Panc1 (cell line): ENCODE measurements at regions not wholly inside any gene's neighbourhood (a gene's known extent, or its start where the extent isn't known, plus 50 kb on each side); places are given as distances from the start of the nearest gene placed in this dataset.

Experiments used
- ATAC-seq: fragments of 200-7000 bp; cut with Tn5 transposase; 2 replicates; pipeline ENCODE4 v1.9.1; 2020; ENCODE audit warnings: mild to moderate bottlenecking, moderate library complexity
- BruUV-seq: library from RNA; stranded (reverse); fragments of 400-500 nt; replicated peaks from 2 replicates; lab custom pipeline; 2021; lab: Mats Ljungman, UMichigan
- CTCF ChIA-PET: fragments of 300-600 bp; sonication (Branson Sonifier 250); formaldehyde crosslinking; loops from one replicate; lab custom pipeline; 2022; ENCODE audit warnings: antibody characterized with exemption; lab: Charles Lee
- POLR2A ChIA-PET: fragments of 300-600 bp; sonication (Branson Sonifier 250); formaldehyde crosslinking; loops from one replicate; lab custom pipeline; 2022; ENCODE audit warnings: antibody characterized with exemption; lab: Charles Lee
- DNase-seq: peaks from one replicate; pipeline ENCODE4 v3.0.0-alpha.2; 2010; ENCODE audit warnings: low read depth, low spot score
- H3K27ac ChIP-seq: 2 replicates; pipeline ENCODE4 v1.5.1; 2011; ENCODE audit warnings: mild to moderate bottlenecking, low read length, inconsistent platforms
- H3K27me3 ChIP-seq: fragments of 200-500 bp; sonication (Bioruptor generic); 2 replicates; pipeline ENCODE4 v1.6.0; 2014; ENCODE audit warnings: low read length, inconsistent platforms; ENCODE audit not compliant: control insufficient read depth, insufficient read depth
- H3K36me3 ChIP-seq: fragments of 200-500 bp; sonication (Bioruptor generic); 2 replicates; pipeline ENCODE4 v1.5.1; 2014; ENCODE audit warnings: inconsistent platforms, mild to moderate bottlenecking, low read length, moderate library complexity; ENCODE audit not compliant: control insufficient read depth, insufficient read depth
- H3K4me1 ChIP-seq: 2 replicates; pipeline ENCODE4 v1.5.1; 2011; ENCODE audit warnings: inconsistent platforms, mild to moderate bottlenecking, low read length, moderate library complexity; ENCODE audit not compliant: control insufficient read depth, insufficient read depth
- H3K4me3 ChIP-seq, 2 experiments: 2 replicates each; pipeline ENCODE4 v1.5.1; 2011 to 2012; ENCODE audit warnings: low read depth in 2 of 2, low read length in 2 of 2, mild to moderate bottlenecking in 2 of 2, inconsistent platforms in 1 of 2, moderate library complexity in 1 of 2
- H3K9me3 ChIP-seq: fragments of 200-500 bp; sonication (Bioruptor generic); 2 replicates; pipeline ENCODE4 v1.5.1; 2014; ENCODE audit warnings: low read depth, mild to moderate bottlenecking, inconsistent platforms, low read length, moderate library complexity; ENCODE audit not compliant: control insufficient read depth, insufficient read depth
- POLR2AphosphoS5 ChIP-seq: IDR thresholded peaks from 2 replicates; pipeline ENCODE4 v1.6.1; 2012; ENCODE audit warnings: mild to moderate bottlenecking, low read depth, low read length, moderate library complexity
- SIN3A ChIP-seq: IDR thresholded peaks from 2 replicates; pipeline ENCODE4 v1.6.1; 2012; ENCODE audit warnings: low read depth, mild to moderate bottlenecking, low read length, moderate library complexity, borderline replicate concordance; ENCODE audit not compliant: insufficient read depth
- TCF7L2 ChIP-seq: IDR thresholded peaks from 2 replicates; pipeline ENCODE4 v1.6.1; 2011; ENCODE audit warnings: mild to moderate bottlenecking, low read depth, low read length, inconsistent platforms
- in situ Hi-C: cut with HindIII; loops from 2 replicates; pipeline ENCODE4 v1.10.0; 2016; ENCODE audit warnings: low sequenced_read_pairs, low pct_unique_long_range_greater_than_20kb
- intact Hi-C: fragments of 100-400 bp; cut with micrococcal nuclease; formaldehyde crosslinking; loops from one replicate; pipeline ENCODE4 v1.10.0; 2022; ENCODE audit not compliant: unreplicated experiment
- TF ChIP-seq, protein P1 (sequence below): fragments of 450-650 bp; IDR thresholded peaks from 2 replicates; pipeline ENCODE4 v1.5.1; 2017; ENCODE audit warnings: mild to moderate bottlenecking
- TF ChIP-seq, protein P2 (sequence below), 2 experiments: IDR thresholded peaks; 2 replicates each; pipeline ENCODE4 v1.6.1; 2011 to 2012; ENCODE audit warnings: low read depth in 2 of 2, control low read depth in 1 of 2, low read length in 1 of 2, mild to moderate bottlenecking in 1 of 2, moderate library complexity in 1 of 2; ENCODE audit not compliant: insufficient read depth in 1 of 2

DNA sequence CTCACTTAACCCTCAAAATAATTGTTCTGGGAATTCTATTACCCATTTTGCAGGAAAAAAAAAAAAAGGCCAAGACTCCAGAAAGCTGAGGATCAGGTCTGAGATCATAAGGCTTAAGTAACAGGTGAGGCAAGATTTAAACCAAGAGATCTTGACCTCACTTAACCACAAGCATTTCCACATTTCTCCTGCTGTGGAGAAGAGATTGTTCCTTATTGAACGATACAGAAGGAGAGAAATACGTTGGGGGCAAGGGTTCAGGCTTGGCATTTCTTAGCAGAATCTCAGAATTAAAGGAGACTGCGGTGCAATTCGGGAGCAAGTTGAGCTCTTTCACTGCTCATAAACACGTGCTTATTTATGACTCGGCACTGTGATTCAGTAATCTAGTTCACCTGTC is 885.3 kb upstream of the TMEM132C start:
- H3K27ac ChIP-seq: no peak overlapping the region
- no peak overlapping the region for H3K4me3 ChIP-seq
- in situ Hi-C loops: no loop called here
- BruUV-seq: no TSS peak
- H3K27me3 ChIP-seq: no peaks in the 10 kb centered on the region
- ATAC-seq (no peak), DNase-seq (no peak)
- TF ChIP-seq TCF7L2 (no peak), POLR2AphosphoS5 (no peak)
- TF ChIP-seq, protein P1, sequence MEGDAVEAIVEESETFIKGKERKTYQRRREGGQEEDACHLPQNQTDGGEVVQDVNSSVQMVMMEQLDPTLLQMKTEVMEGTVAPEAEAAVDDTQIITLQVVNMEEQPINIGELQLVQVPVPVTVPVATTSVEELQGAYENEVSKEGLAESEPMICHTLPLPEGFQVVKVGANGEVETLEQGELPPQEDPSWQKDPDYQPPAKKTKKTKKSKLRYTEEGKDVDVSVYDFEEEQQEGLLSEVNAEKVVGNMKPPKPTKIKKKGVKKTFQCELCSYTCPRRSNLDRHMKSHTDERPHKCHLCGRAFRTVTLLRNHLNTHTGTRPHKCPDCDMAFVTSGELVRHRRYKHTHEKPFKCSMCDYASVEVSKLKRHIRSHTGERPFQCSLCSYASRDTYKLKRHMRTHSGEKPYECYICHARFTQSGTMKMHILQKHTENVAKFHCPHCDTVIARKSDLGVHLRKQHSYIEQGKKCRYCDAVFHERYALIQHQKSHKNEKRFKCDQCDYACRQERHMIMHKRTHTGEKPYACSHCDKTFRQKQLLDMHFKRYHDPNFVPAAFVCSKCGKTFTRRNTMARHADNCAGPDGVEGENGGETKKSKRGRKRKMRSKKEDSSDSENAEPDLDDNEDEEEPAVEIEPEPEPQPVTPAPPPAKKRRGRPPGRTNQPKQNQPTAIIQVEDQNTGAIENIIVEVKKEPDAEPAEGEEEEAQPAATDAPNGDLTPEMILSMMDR: no peak
- intact Hi-C loops: loop anchor here (5.0 kb wide), 2 partner anchors 274 to 1314 kb away; no protein-coding TSS in a partner anchor
- H3K9me3 ChIP-seq: no peaks in the 10 kb centered on the region
- no peaks in the 10 kb centered on the region for H3K36me3 ChIP-seq
- no peaks in the 10 kb centered on the region for H3K4me1 ChIP-seq
- CTCF ChIA-PET: no interaction called here
- POLR2A ChIA-PET: no interaction called here

DNA sequence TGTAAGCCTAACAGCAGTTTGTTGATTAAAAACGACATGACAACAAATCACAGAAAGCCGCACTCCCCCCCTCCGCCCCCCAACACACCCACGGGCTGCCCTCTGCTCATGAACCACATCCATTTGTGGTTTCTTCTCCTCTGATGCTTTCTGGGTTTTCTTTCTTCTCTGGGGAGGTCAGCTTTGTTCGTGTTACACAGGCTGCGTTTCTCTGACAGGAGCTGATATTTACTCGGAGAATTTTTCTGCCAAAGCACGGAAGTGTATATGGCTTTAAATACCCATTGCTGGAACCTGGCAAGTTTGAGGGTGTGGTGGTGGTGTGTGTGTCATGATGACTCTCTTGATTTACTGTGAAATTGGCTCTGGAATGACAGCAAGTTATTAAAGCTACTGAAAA is 883.7 kb upstream of the TMEM132C start:
- no peak for DNase-seq
- no peaks in the 10 kb centered on the region for H3K9me3 ChIP-seq
- ATAC-seq: no peak
- ChIA-PET POLR2A (no interaction called here), CTCF (interaction anchor here (0.7 kb wide), 1 partner anchor 16 kb away, joined by 9 read pairs; no protein-coding TSS in a partner anchor)
- no peaks in the 10 kb centered on the region for H3K36me3 ChIP-seq
- no TSS peak for BruUV-seq
- in situ Hi-C loops (no loop called here), intact Hi-C loops (loop anchor here (5.0 kb wide), 2 partner anchors 276 to 1316 kb away; no protein-coding TSS in a partner anchor)
- no peak overlapping the region for H3K4me3 ChIP-seq
- H3K27ac ChIP-seq: no peak overlapping the region
- no peaks in the 10 kb centered on the region for H3K4me1 ChIP-seq
- no peaks in the 10 kb centered on the region for H3K27me3 ChIP-seq
- TF ChIP-seq POLR2AphosphoS5 (no peak), SIN3A (no peak)

DNA sequence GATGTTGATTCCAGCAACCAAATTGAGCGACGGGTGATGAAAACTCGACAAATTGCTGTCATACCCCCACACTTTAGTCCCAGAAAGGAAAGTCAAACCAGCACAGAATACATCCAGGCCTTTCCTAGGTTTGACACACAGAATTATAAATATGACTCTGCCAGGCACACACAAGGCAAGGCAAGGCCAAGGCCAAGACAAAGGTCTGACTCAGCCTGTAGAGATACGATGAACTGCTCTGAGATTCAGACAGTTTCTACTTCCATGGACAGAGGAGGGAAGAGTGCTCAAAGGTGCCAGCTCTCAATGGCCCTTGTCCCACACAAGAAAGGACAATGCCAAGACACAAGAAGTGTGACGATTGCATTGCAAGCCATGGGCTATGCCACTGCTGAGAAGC is 880.2 kb upstream of the TMEM132C start:
- POLR2A ChIA-PET: no interaction called here
- in situ Hi-C loops (no loop called here), intact Hi-C loops (no loop called here)
- H3K9me3 ChIP-seq: no peaks in the 10 kb centered on the region
- ATAC-seq (no peak), DNase-seq (no peak)
- no peaks in the 10 kb centered on the region for H3K27me3 ChIP-seq
- no peaks in the 10 kb centered on the region for H3K36me3 ChIP-seq
- H3K4me3 ChIP-seq: no peak overlapping the region
- H3K4me1 ChIP-seq: no peaks in the 10 kb centered on the region
- CTCF ChIA-PET: no interaction called here
- no peak overlapping the region for H3K27ac ChIP-seq
- no TSS peak for BruUV-seq
- TF ChIP-seq, protein P1: no peak
- TF ChIP-seq SIN3A (no peak), TCF7L2 (no peak), POLR2AphosphoS5 (no peak)
- TF ChIP-seq, protein P2, sequence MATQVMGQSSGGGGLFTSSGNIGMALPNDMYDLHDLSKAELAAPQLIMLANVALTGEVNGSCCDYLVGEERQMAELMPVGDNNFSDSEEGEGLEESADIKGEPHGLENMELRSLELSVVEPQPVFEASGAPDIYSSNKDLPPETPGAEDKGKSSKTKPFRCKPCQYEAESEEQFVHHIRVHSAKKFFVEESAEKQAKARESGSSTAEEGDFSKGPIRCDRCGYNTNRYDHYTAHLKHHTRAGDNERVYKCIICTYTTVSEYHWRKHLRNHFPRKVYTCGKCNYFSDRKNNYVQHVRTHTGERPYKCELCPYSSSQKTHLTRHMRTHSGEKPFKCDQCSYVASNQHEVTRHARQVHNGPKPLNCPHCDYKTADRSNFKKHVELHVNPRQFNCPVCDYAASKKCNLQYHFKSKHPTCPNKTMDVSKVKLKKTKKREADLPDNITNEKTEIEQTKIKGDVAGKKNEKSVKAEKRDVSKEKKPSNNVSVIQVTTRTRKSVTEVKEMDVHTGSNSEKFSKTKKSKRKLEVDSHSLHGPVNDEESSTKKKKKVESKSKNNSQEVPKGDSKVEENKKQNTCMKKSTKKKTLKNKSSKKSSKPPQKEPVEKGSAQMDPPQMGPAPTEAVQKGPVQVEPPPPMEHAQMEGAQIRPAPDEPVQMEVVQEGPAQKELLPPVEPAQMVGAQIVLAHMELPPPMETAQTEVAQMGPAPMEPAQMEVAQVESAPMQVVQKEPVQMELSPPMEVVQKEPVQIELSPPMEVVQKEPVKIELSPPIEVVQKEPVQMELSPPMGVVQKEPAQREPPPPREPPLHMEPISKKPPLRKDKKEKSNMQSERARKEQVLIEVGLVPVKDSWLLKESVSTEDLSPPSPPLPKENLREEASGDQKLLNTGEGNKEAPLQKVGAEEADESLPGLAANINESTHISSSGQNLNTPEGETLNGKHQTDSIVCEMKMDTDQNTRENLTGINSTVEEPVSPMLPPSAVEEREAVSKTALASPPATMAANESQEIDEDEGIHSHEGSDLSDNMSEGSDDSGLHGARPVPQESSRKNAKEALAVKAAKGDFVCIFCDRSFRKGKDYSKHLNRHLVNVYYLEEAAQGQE (IDR thresholded peaks at IDR 0.05; ENCODE audit: insufficient read depth in 1 of 2, low read depth in 2 of 2, low read length in 1 of 2): no peak
